ENCODE measurements at regions not wholly inside any gene's neighbourhood (a gene's known extent, or its start where the extent isn't known, plus 50 kb on each side); places are given as distances from the start of the nearest gene placed in this dataset.

- DNase-seq (ENCODE audit: low read depth in 4 of 4, low spot score in 3 of 4), result no peak
Observed at GRCh38 chr15:47218295-47218694, 499.0 kb upstream of the SEMA6D start.

DNA sequence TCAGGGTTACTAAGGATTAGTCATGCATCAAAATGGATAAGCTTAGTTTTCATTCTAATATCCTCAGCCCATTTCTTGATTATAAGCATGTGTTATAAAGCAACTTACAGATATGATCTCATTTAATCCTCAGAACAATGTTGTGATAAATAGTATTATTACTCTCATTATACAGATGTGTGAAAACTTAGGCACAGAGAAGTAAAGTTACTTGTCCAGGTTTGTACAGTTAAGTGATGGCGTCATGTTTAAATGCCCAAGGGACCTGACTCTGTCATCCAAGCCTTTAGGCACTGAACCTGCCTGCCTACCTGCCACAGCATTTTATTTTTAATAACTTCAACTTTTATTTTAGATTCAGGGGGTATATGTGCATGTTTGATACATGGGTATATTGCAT lies 472.9 kb upstream of the SEMA6D start:
- DNase-seq (ENCODE audit: low read depth in 4 of 4, low spot score in 3 of 4), result no peak

GRCh38 chr15:47246317-47246716 lies 471.0 kb upstream of the SEMA6D start:
- no peak for DNase-seq (ENCODE audit: low read depth in 4 of 4, low spot score in 3 of 4)

- no peak for DNase-seq (ENCODE audit: low read depth in 4 of 4, low spot score in 3 of 4)
Observed at GRCh38 chr15:47258521-47258920, 458.8 kb upstream of the SEMA6D start.

- DNase-seq (ENCODE audit: low read depth in 4 of 4, low spot score in 3 of 4), result no peak
Observed at GRCh38 chr15:47265686-47266085, 451.6 kb upstream of the SEMA6D start.

- DNase-seq (ENCODE audit: low read depth in 4 of 4, low spot score in 3 of 4), result no peak
Observed at GRCh38 chr15:47266566-47266965, 450.7 kb upstream of the SEMA6D start.

DNA sequence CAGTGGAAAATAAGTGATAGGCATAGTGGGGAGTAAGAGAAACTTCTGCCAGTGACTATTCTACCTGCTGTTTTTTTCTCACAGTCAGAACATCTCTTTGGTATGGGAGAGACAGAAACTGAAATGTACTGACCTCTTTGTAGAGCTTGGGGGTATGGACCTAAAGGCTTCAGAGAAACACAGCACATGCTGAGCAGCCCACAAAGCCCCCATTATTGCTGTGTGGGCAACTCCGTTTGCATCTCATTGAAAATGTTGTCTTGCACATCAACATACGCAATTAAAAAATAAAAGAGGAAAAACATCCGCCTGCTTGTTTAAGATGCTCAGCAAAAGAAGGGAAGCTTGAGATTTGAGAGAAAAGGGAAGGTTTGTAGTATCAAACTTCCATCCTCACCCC lies 443.4 kb upstream of the SEMA6D start:
- DNase-seq (ENCODE audit: low read depth in 4 of 4, low spot score in 3 of 4), result no peak

GRCh38 chr15:47283246-47283645 lies 434.1 kb upstream of the SEMA6D start:
- no peak for DNase-seq (ENCODE audit: low read depth in 4 of 4, low spot score in 3 of 4)

- DNase-seq (ENCODE audit: low read depth in 4 of 4, low spot score in 3 of 4), result no peak
Observed at GRCh38 chr15:47288794-47289193, 428.5 kb upstream of the SEMA6D start.

DNA sequence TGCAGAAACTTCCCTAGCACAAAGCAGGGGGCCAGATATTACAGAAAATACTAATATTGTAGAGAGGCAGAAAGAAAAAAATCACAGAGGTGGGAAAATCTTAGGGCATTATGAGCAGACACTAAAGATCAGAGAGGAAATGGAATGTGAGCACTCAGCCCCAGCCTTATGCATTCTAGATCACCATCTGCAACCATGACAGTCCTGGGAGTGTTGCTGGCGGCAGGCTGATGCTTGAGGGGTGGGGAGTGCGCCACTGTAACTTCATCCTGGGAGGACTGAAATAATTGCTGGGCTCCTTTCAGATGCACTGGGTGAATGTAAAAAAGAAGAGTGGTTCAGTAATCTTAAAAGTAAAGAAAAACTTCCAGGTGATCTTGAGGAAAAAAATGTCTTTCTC lies 427.6 kb upstream of the SEMA6D start:
- DNase-seq (ENCODE audit: low read depth in 4 of 4, low spot score in 3 of 4), result no peak

DNA sequence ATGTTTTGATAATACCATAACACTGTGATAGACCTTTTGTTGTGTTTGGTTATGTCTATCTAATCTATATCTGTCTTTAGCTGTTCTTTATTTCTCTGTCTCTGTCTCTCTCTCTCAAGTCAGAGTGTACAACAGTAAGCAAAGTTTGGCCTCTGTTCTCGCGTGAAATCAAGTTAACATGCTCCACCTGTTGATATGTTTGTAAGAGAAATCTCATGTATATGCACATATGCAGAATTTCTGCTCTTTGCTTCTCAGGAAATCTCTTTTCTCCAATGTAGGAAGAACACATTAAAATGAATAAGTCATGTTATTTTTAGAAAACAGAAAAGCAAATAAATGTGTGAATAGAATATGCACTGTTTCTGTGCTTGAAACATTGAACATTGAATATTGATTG lies 425.5 kb upstream of the SEMA6D start:
- no peak for DNase-seq (ENCODE audit: low read depth in 4 of 4, low spot score in 3 of 4)

- no peak for DNase-seq (ENCODE audit: low read depth in 4 of 4, low spot score in 3 of 4)
Observed at GRCh38 chr15:47292638-47293190, 424.6 kb upstream of the SEMA6D start.

- peak in 2 of 4 donors; percentile 8 to 12 for DNase-seq (ENCODE audit: low read depth in 4 of 4, low spot score in 3 of 4)
Observed at GRCh38 chr15:47293466-47294162, 423.7 kb upstream of the SEMA6D start.

- no peak for DNase-seq (ENCODE audit: low read depth in 4 of 4, low spot score in 3 of 4)
Observed at GRCh38 chr15:47294765-47295259, 422.5 kb upstream of the SEMA6D start.

DNA sequence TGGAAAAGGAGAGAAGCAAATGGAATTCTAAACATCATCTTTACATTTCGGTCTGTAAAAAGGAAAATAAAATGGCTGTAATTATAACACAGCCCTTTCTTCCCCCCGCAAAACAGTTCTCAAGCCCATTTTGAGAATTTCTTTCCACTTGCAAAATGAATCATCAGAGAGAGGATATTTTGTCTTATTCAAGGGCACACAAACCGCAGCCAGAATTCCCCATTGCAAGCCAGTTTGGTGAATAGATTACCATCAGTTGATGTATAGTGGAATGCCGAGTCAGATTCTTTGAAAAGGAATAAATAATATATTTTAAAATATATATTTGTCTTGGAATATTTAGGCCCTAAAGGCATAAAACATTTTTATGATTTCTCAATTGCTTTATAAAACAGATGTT lies 420.4 kb upstream of the SEMA6D start:
- DNase-seq (ENCODE audit: low read depth in 4 of 4, low spot score in 3 of 4), result no peak

DNA sequence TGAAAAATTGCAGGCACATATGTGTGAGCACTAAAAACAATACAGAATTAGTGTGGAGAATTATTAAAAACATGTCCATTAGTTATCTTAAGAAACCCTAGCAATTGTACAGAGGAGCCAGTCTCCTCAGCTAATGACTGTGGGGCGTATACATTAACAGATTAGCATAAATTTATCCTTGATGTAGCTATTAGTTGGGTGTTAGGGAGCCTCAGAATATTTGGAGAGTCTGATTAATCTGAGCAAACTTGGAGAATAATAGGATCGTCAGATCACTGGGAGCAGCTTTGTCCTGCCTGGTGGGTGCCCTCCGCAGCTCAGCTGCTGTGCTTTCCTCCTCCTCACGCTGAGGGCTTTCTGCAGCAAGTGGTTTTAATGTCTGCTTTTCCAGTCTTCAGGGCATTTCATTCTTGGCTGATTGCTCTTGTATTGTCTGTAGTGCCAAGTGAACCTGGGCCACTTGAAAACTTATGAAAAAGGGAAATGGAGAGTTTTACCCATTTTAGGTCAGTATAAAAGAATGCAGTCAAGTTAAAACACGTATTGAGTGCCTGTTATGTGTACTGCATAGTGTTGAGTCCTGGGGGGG lies 417.4 kb upstream of the SEMA6D start:
- DNase-seq (ENCODE audit: low read depth in 4 of 4, low spot score in 3 of 4), result no peak

DNA sequence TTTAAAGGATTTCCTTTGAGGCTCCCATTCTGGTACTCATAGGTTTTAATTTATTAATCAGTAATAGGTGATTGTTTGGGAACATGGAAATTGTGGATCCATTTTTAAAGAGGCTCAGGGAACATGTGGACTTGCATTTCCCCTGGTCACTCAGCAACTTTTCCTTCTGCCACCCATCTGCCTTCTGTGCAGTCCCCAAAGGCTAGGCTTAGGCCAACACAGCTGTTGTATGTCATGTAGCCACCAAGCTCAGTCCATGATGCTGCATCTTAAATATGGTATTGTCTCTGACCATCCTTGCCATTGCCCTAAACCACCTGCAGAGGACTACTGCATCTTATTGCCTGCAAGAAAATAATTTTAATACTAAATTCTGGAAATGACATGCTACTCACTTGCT lies 416.7 kb upstream of the SEMA6D start:
- no peak for DNase-seq (ENCODE audit: low read depth in 4 of 4, low spot score in 3 of 4)

DNA sequence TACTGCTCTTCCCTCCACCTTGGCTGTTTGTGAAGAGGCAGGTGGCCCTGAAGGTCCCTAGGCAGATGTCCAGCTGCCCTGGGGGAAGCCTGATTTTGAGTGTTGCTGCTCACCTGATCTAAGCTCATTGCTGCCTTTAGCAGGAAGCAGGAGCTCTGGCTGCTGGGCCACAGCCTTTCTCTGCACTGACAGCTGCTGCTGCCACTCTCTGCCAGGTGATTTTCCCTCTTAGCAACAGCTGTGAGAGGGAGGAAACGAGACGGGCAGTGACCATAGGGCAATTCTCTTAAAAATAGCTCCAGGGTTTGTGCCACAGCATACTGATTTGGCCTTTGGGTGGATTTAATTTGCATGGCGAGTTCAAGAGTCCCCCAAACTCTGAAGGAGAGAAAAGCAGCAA lies 415.8 kb upstream of the SEMA6D start:
- no peak for DNase-seq (ENCODE audit: low read depth in 4 of 4, low spot score in 3 of 4)

DNA sequence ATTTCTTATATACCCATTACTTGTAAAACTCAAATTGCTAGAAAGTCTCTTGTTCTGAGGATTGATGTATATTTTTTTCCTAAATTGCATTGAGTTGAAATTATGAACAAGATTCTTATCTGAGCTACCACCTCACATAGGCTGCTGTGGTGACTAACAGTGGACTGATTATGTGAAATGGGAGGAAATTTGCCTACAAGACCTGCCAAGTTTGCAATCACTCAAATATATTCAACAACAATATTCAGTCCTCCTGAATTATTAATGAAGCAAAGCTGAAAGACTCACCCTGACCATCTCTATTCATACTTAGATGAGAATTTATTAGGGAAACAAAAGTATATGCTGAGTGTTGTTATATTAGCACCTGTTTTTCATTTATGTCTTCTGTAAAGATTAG lies 412.6 kb upstream of the SEMA6D start:
- no peak for DNase-seq (ENCODE audit: low read depth in 4 of 4, low spot score in 3 of 4)

DNA sequence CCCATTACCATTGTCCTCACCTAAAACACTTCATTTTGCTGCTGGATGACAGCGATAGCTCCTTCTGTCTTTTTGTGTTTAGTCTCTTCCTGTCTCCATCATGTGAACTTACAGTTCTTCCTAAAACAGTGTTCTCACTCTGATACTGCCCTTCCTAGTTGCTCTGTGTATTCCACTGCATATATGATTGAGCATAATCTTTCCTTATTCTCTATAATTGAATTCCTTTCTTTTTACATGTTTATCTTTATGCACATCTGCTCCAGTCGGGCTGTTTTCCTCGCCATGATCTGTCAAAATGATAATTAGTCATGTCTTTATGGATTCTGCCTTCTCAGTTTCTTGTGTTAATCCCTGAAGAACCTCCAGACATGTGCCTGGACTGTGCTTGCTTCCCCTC lies 405.1 kb upstream of the SEMA6D start:
- no peak for DNase-seq (ENCODE audit: low read depth in 4 of 4, low spot score in 3 of 4)

DNA sequence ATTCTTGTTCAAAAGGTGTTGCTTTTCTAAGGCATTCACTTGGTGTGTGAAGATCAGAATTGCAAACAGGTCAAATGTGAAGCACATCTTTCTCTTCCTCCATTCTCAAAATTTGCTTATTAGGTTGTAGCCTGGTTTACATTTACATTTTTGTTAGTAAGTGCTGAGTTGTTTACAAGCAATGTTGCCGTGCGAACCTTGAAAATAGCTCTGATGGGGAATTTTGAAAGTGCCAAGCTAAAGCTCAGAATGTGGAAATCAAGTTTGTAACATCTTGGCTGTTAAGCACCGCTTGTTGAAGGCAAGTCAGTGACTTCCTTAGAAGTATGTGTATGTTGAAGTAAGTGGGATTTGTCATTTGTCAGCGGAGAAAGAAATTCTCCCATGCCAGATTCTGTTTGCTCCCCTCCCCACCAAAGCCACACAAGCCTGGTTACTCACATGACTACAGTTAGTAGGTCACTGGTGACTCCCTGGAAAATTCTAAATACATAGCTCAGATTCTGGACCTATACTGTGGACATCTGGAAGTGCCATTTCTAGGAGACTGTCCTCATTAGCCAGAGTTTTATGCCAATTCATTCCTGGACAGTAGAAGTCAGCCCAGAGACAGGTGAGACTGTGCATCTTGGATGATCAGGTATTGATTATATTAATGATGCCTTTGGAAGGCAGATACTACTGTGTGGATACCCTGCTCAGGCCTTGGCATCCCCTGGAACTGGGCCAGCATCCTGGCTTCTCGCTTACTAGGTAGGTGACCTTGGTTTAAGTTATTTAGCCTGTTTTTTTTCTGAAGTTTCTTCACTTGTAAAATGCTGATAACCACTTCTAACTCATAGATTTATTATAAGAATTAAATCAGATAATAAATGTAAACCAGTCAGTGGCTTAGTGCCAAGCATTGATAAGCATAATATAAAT lies 390.6 kb upstream of the SEMA6D start:
- DNase-seq (ENCODE audit: low read depth in 4 of 4, low spot score in 3 of 4), result no peak
